ENCODE measurements at regions not wholly inside any gene's neighbourhood (a gene's known extent, or its start where the extent isn't known, plus 50 kb on each side); places are given as distances from the start of the nearest gene placed in this dataset.

- TF ChIP-seq BACH1 (IDR thresholded peaks at IDR 0.05; ENCODE audit: low read length) = no peak
- TF ChIP-seq, protein P1, sequence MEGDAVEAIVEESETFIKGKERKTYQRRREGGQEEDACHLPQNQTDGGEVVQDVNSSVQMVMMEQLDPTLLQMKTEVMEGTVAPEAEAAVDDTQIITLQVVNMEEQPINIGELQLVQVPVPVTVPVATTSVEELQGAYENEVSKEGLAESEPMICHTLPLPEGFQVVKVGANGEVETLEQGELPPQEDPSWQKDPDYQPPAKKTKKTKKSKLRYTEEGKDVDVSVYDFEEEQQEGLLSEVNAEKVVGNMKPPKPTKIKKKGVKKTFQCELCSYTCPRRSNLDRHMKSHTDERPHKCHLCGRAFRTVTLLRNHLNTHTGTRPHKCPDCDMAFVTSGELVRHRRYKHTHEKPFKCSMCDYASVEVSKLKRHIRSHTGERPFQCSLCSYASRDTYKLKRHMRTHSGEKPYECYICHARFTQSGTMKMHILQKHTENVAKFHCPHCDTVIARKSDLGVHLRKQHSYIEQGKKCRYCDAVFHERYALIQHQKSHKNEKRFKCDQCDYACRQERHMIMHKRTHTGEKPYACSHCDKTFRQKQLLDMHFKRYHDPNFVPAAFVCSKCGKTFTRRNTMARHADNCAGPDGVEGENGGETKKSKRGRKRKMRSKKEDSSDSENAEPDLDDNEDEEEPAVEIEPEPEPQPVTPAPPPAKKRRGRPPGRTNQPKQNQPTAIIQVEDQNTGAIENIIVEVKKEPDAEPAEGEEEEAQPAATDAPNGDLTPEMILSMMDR (IDR thresholded peaks at IDR 0.05; ENCODE audit: control extremely low read depth in 1 of 3, insufficient read depth in 1 of 3, low read depth in 1 of 3, low read length in 3 of 3) = no peak
- no peak for TF ChIP-seq POLR2A (IDR thresholded peaks at IDR 0.05; ENCODE audit: control extremely low read depth in 1 of 2, low read depth in 2 of 2, low read length in 2 of 2)
- no peak for TF ChIP-seq MAX (IDR thresholded peaks at IDR 0.05)
- no peak for TF ChIP-seq FOSL1 (IDR thresholded peaks at IDR 0.05; ENCODE audit: insufficient read depth, low read depth, low read length)
- no peak for TF ChIP-seq SIN3A (conservative IDR thresholded peaks at IDR 0.05 in 1 of 2, IDR thresholded peaks at IDR 0.05 in 1 of 2; ENCODE audit: low read depth in 1 of 2, low read length in 2 of 2)
- no peak for TF ChIP-seq EP300 (IDR thresholded peaks at IDR 0.05; ENCODE audit: borderline replicate concordance in 1 of 2, low read depth in 2 of 2, low read length in 2 of 2)
- no peak for TF ChIP-seq TCF12 (IDR thresholded peaks at IDR 0.05; ENCODE audit: low read depth, low read length)
- TF ChIP-seq POLR2AphosphoS5 (IDR thresholded peaks at IDR 0.05; ENCODE audit: low read depth, low read length) = no peak
- TF ChIP-seq RNF2 (IDR thresholded peaks at IDR 0.05; ENCODE audit: borderline replicate concordance, low read depth, low read length, missing control alignments, poor library complexity, severe bottlenecking) = no peak
- TF ChIP-seq, protein P2, sequence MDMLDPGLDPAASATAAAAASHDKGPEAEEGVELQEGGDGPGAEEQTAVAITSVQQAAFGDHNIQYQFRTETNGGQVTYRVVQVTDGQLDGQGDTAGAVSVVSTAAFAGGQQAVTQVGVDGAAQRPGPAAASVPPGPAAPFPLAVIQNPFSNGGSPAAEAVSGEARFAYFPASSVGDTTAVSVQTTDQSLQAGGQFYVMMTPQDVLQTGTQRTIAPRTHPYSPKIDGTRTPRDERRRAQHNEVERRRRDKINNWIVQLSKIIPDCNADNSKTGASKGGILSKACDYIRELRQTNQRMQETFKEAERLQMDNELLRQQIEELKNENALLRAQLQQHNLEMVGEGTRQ (IDR thresholded peaks at IDR 0.05; ENCODE audit: low read length) = no peak
- TF ChIP-seq KDM1A (IDR thresholded peaks at IDR 0.05; ENCODE audit: borderline replicate concordance, low read length) = no peak
These were observed 118.2 kb downstream of the RTP5 start for GRCh38 chr2:241987726-241988125.

Data from H1 (cell line).